ENCODE measurements at regions not wholly inside any gene's neighbourhood (a gene's known extent, or its start where the extent isn't known, plus 50 kb on each side); places are given as distances from the start of the nearest gene placed in this dataset.

DNA sequence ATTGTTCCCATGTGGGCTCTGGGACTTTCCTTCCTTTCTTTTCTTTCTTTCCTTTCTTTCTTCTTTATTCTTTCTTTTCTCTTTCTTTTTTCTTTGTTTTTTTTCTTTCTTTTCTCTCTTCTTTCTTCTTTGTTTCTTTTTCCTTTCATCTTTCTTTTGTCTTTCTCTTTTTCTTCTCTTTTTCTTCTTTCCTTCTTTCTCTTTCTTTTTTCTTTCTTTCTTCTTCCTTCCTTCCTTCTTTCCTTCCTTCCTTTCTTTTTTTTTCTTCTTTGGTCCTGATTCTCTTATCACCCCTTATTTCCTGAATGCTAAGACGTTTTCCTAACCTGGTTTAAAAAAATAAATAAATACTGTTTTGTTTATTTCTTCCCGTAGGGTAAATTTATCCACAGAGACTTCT is 93.2 kb downstream of the CRLF2 start:
- TF ChIP-seq POLR2AphosphoS5 (IDR thresholded peaks at IDR 0.05), result no peak
- TF ChIP-seq POLR2A (IDR thresholded peaks at IDR 0.05; ENCODE audit: low read depth), result no peak

Data from esophagus muscularis mucosa (tissue), 2 donors.